Omental fat pad (tissue), 3 donors: ENCODE measurements at regions not wholly inside any gene's neighbourhood (a gene's known extent, or its start where the extent isn't known, plus 50 kb on each side); places are given as distances from the start of the nearest gene placed in this dataset.

ENCODE experiments used
- ATAC-seq: fragments of 150-250 bp; one replicate; pipeline ENCODE4 v1.9.1; 2016; ENCODE audit warnings: mild to moderate bottlenecking, moderate library complexity; ENCODE audit not compliant: low FRiP score
- DNase-seq: peaks from one replicate; pipeline ENCODE4 v3.0.0-alpha.2; 2019; ENCODE audit warnings: low spot score
- CTCF ChIP-seq, 3 donors: fragments of 450-650 bp; IDR thresholded peaks; one replicate each; pipeline ENCODE4 v1.5.1; 2016 to 2017; ENCODE audit warnings: antibody characterized with exemption in 3 of 3, mild to moderate bottlenecking in 3 of 3, moderate library complexity in 2 of 3

GRCh38 chr3:76222201-76222600 is 436.9 kb upstream of the ZNF717 start:
- TF ChIP-seq CTCF (IDR thresholded peaks at IDR 0.05): no peak
- no peak for DNase-seq
- ATAC-seq: no peak

GRCh38 chr3:76231258-76231657 is 445.9 kb upstream of the ZNF717 start:
- no peak for DNase-seq
- no peak for TF ChIP-seq CTCF (IDR thresholded peaks at IDR 0.05)
- ATAC-seq: no peak

GRCh38 chr3:76242886-76243753 is 457.8 kb upstream of the ZNF717 start:
- TF ChIP-seq CTCF (IDR thresholded peaks at IDR 0.05): no peak
- DNase-seq (no peak), ATAC-seq (no peak)

GRCh38 chr3:76245073-76245472 is 459.7 kb upstream of the ZNF717 start:
- ATAC-seq: no peak
- TF ChIP-seq CTCF (IDR thresholded peaks at IDR 0.05): no peak

GRCh38 chr3:76245622-76246021 is 460.3 kb upstream of the ZNF717 start:
- DNase-seq: no peak
- no peak for TF ChIP-seq CTCF (IDR thresholded peaks at IDR 0.05)
- ATAC-seq: no peak

More at GRCh38 chr3:76245073-76245472, 459.7 kb upstream of the ZNF717 start:
- no peak for DNase-seq

GRCh38 chr3:76264496-76264895 is 479.1 kb upstream of the ZNF717 start:
- TF ChIP-seq CTCF (IDR thresholded peaks at IDR 0.05): no peak
- ATAC-seq (no peak), DNase-seq (no peak)

- TF ChIP-seq CTCF (IDR thresholded peaks at IDR 0.05): no peak
- ATAC-seq (no peak), DNase-seq (no peak)
Observed at GRCh38 chr3:76264911-76265310, 479.6 kb upstream of the ZNF717 start.
